ENCODE measurements at regions not wholly inside any gene's neighbourhood (a gene's known extent, or its start where the extent isn't known, plus 50 kb on each side); places are given as distances from the start of the nearest gene placed in this dataset.

- WGBS = 67% methylated on average over 2 of the region's 2 CpGs
These were observed 163.9 kb upstream of the STXBP5 start for GRCh38 chr6:147040121-147040910.

GRCh38 chr6:147042679-147043078, 161.5 kb upstream of the STXBP5 start:
- 75% methylated on average over 2 of the region's 2 CpGs for WGBS
- no peak overlapping the region for H3K27ac ChIP-seq (ENCODE audit: low read depth in 1 of 2, low read length in 2 of 2)
- H3K4me1 ChIP-seq (ENCODE audit: control insufficient read depth in 4 of 4, insufficient read depth in 4 of 4, low read length in 3 of 4) = no peaks in the 10 kb centered on the region
- peaks cover 0 to 10% (median 4%) of the 10 kb centered on the region in 4 donors for H3K9me3 ChIP-seq (ENCODE audit: control insufficient read depth in 4 of 4, low read length in 3 of 4)
- TF ChIP-seq GABPA (IDR thresholded peaks at IDR 0.05 in 1 of 2, conservative IDR thresholded peaks at IDR 0.05 in 1 of 2) = no peak
- TF ChIP-seq FOXA1 (IDR thresholded peaks at IDR 0.05) = no peak
- TF ChIP-seq REST (IDR thresholded peaks at IDR 0.05) = no peak
- no peak for TF ChIP-seq MAX (IDR thresholded peaks at IDR 0.05)
- TF ChIP-seq JUND (IDR thresholded peaks at IDR 0.05) = no peak
- TF ChIP-seq TAF1 (conservative IDR thresholded peaks at IDR 0.05) = no peak
- no peak for TF ChIP-seq RXRA (IDR thresholded peaks at IDR 0.05)
- H3K36me3 ChIP-seq (ENCODE audit: control insufficient read depth in 4 of 4, insufficient read depth in 3 of 4, low read depth in 1 of 4, low read length in 3 of 4) = no peaks in the 10 kb centered on the region
- no peak overlapping the region for H3K9ac ChIP-seq (ENCODE audit: low read depth in 1 of 2, low read length in 2 of 2)
- no peak overlapping the region for H3K4me3 ChIP-seq (ENCODE audit: low read depth in 1 of 3, low read length in 3 of 3)
- no peaks in the 10 kb centered on the region for H3K27me3 ChIP-seq (ENCODE audit: control insufficient read depth in 4 of 4, insufficient read depth in 4 of 4, low read length in 3 of 4)
- no peak for DNase-seq (ENCODE audit: low spot score)

More at GRCh38 chr6:147040121-147040910, 163.9 kb upstream of the STXBP5 start:
- DNase-seq (ENCODE audit: low spot score) = no peak
- no peaks in the 10 kb centered on the region for H3K36me3 ChIP-seq (ENCODE audit: control insufficient read depth in 4 of 4, insufficient read depth in 3 of 4, low read depth in 1 of 4, low read length in 3 of 4)
- H3K4me3 ChIP-seq (ENCODE audit: low read depth in 1 of 3, low read length in 3 of 3) = no peak overlapping the region
- TF ChIP-seq CTCF (IDR thresholded peaks at IDR 0.05; ENCODE audit: low read depth, low read length, missing input control) (no peak), RXRA (IDR thresholded peaks at IDR 0.05) (no peak), HNF4G (IDR thresholded peaks at IDR 0.05) (no peak), TAF1 (conservative IDR thresholded peaks at IDR 0.05) (no peak), NR2F2 (IDR thresholded peaks at IDR 0.05) (no peak), GABPA (IDR thresholded peaks at IDR 0.05 in 1 of 2, conservative IDR thresholded peaks at IDR 0.05 in 1 of 2) (no peak), RAD21 (IDR thresholded peaks at IDR 0.05) (no peak), MAX (IDR thresholded peaks at IDR 0.05) (no peak), JUND (IDR thresholded peaks at IDR 0.05) (no peak), ATF3 (IDR thresholded peaks at IDR 0.05) (no peak), ZBTB33 (IDR thresholded peaks at IDR 0.05) (no peak), FOXA2 (IDR thresholded peaks at IDR 0.05) (no peak), YY1 (IDR thresholded peaks at IDR 0.05) (no peak), EGR1 (IDR thresholded peaks at IDR 0.05; ENCODE audit: low read depth in 2 of 2) (no peak), FOXA1 (IDR thresholded peaks at IDR 0.05) (no peak)
- no peaks in the 10 kb centered on the region for H3K27me3 ChIP-seq (ENCODE audit: control insufficient read depth in 4 of 4, insufficient read depth in 4 of 4, low read length in 3 of 4)
- H3K27ac ChIP-seq (ENCODE audit: low read depth in 1 of 2, low read length in 2 of 2) = no peak overlapping the region
- no peaks in the 10 kb centered on the region for H3K4me1 ChIP-seq (ENCODE audit: control insufficient read depth in 4 of 4, insufficient read depth in 4 of 4, low read length in 3 of 4)
- H3K9ac ChIP-seq (ENCODE audit: low read depth in 1 of 2, low read length in 2 of 2) = no peak overlapping the region
- peaks cover 0 to 10% (median 4%) of the 10 kb centered on the region in 4 donors for H3K9me3 ChIP-seq (ENCODE audit: control insufficient read depth in 4 of 4, low read length in 3 of 4)
